WTC11 (cell line): ENCODE measurements at regions not wholly inside any gene's neighbourhood (a gene's known extent, or its start where the extent isn't known, plus 50 kb on each side); places are given as distances from the start of the nearest gene placed in this dataset.

Experiments used
- HMGXB4 ChIP-seq: sonication (generic); formaldehyde crosslinking; IDR thresholded peaks from 2 replicates; pipeline ENCODE4 v1.8.1; 2023; ENCODE audit warnings: mild to moderate bottlenecking, moderate library complexity, missing genetic modification reagents
- KAT7 ChIP-seq: sonication (generic); formaldehyde crosslinking; IDR thresholded peaks from 2 replicates; pipeline ENCODE4 v1.8.1; 2023; ENCODE audit warnings: missing genetic modification reagents, mild to moderate bottlenecking, borderline replicate concordance
- NFATC4 ChIP-seq: fragments of 250-450 bp; sonication (Bioruptor Pico); IDR thresholded peaks from 2 replicates; pipeline ENCODE4 v1.9.0; 2021; ENCODE audit warnings: mild to moderate bottlenecking
- SOX15 ChIP-seq: fragments of 250-450 bp; sonication (Bioruptor Pico); IDR thresholded peaks from 2 replicates; pipeline ENCODE4 v1.9.0; 2021; ENCODE audit warnings: mild to moderate bottlenecking
- ZNF121 ChIP-seq: sonication (generic); formaldehyde crosslinking; IDR thresholded peaks from 2 replicates; pipeline ENCODE4 v1.8.0; 2023; ENCODE audit warnings: missing genetic modification reagents
- TF ChIP-seq, protein P1 (sequence below): fragments of 200-600 bp; IDR thresholded peaks from 2 replicates; pipeline ENCODE4 v1.8.0; 2022; ENCODE audit warnings: antibody characterized with exemption
- TF ChIP-seq, protein P2 (sequence below): sonication (generic); formaldehyde crosslinking; IDR thresholded peaks from 2 replicates; pipeline ENCODE4 v1.8.0; 2022; ENCODE audit warnings: missing genetic modification reagents

DNA sequence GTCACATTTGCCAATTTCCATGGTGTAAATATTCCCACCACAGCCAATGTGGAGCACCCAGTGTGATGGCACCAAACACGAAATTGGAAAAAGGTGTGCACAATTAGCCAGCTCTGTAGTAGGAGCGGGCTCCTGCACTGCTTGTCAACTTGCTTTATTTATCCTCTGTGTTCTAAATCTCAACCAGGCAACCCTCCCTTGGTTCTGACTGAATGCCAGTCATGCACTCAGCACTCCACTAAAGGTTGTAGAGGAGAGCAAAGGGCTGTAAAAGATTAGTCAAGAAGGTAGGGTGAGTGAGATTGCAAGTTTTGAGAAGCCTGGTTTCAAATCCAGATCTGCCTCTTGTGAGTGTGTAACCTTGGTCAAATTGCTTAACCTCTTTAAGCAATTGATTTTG is 71.5 kb upstream of the EGR2 start:
- TF ChIP-seq HMGXB4 (CRISPR knock-in tag) (no peak), NFATC4 (CRISPR knock-in tag) (no peak), ZNF121 (CRISPR knock-in tag) (no peak), KAT7 (CRISPR knock-in tag) (no peak), SOX15 (no peak)
- TF ChIP-seq, protein P1, sequence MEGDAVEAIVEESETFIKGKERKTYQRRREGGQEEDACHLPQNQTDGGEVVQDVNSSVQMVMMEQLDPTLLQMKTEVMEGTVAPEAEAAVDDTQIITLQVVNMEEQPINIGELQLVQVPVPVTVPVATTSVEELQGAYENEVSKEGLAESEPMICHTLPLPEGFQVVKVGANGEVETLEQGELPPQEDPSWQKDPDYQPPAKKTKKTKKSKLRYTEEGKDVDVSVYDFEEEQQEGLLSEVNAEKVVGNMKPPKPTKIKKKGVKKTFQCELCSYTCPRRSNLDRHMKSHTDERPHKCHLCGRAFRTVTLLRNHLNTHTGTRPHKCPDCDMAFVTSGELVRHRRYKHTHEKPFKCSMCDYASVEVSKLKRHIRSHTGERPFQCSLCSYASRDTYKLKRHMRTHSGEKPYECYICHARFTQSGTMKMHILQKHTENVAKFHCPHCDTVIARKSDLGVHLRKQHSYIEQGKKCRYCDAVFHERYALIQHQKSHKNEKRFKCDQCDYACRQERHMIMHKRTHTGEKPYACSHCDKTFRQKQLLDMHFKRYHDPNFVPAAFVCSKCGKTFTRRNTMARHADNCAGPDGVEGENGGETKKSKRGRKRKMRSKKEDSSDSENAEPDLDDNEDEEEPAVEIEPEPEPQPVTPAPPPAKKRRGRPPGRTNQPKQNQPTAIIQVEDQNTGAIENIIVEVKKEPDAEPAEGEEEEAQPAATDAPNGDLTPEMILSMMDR: no peak
- TF ChIP-seq, protein P2, sequence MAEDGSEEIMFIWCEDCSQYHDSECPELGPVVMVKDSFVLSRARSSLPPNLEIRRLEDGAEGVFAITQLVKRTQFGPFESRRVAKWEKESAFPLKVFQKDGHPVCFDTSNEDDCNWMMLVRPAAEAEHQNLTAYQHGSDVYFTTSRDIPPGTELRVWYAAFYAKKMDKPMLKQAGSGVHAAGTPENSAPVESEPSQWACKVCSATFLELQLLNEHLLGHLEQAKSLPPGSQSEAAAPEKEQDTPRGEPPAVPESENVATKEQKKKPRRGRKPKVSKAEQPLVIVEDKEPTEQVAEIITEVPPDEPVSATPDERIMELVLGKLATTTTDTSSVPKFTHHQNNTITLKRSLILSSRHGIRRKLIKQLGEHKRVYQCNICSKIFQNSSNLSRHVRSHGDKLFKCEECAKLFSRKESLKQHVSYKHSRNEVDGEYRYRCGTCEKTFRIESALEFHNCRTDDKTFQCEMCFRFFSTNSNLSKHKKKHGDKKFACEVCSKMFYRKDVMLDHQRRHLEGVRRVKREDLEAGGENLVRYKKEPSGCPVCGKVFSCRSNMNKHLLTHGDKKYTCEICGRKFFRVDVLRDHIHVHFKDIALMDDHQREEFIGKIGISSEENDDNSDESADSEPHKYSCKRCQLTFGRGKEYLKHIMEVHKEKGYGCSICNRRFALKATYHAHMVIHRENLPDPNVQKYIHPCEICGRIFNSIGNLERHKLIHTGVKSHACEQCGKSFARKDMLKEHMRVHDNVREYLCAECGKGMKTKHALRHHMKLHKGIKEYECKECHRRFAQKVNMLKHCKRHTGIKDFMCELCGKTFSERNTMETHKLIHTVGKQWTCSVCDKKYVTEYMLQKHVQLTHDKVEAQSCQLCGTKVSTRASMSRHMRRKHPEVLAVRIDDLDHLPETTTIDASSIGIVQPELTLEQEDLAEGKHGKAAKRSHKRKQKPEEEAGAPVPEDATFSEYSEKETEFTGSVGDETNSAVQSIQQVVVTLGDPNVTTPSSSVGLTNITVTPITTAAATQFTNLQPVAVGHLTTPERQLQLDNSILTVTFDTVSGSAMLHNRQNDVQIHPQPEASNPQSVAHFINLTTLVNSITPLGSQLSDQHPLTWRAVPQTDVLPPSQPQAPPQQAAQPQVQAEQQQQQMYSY (CRISPR knock-in tag): no peak
